H9 (cell line): ENCODE measurements at regions not wholly inside any gene's neighbourhood (a gene's known extent, or its start where the extent isn't known, plus 50 kb on each side); places are given as distances from the start of the nearest gene placed in this dataset.

ENCODE experiments used
- DNase-seq: peaks from one replicate; pipeline ENCODE4 v3.0.0-alpha.2; 2017
- H2AFZ ChIP-seq: one replicate; pipeline ENCODE4 v1.6.1; 2013; ENCODE audit warnings: mild to moderate bottlenecking, low read length, control low read depth, moderate library complexity
- H2AK5ac ChIP-seq: 2 replicates; pipeline ENCODE4 v1.6.1; 2013; ENCODE audit warnings: low read length, control low read depth, mixed read lengths; ENCODE audit not compliant: insufficient read length
- H2BK120ac ChIP-seq: one replicate; pipeline ENCODE4 v1.6.1; 2013; ENCODE audit warnings: low read depth, mild to moderate bottlenecking, low read length, control low read depth, inconsistent platforms; ENCODE audit not compliant: poor library complexity, severe bottlenecking
- H2BK12ac ChIP-seq: 2 replicates; pipeline ENCODE4 v1.6.1; 2013; ENCODE audit warnings: low read length, control low read depth, mixed read lengths, low read depth; ENCODE audit not compliant: insufficient read length
- H2BK15ac ChIP-seq: 2 replicates; pipeline ENCODE4 v1.6.1; 2013; ENCODE audit warnings: low read depth, low read length, control low read depth
- H2BK20ac ChIP-seq: one replicate; pipeline ENCODE4 v1.6.1; 2013; ENCODE audit warnings: low read depth, mild to moderate bottlenecking, low read length, control low read depth, inconsistent platforms; ENCODE audit not compliant: poor library complexity, severe bottlenecking
- H2BK5ac ChIP-seq: 2 replicates; pipeline ENCODE4 v1.6.1; 2013; ENCODE audit warnings: low read length, control low read depth, mixed read lengths; ENCODE audit not compliant: insufficient read length
- H3K14ac ChIP-seq: 2 replicates; pipeline ENCODE4 v1.6.1; 2013; ENCODE audit warnings: low read length, control low read depth; ENCODE audit not compliant: insufficient read depth
- H3K18ac ChIP-seq: 2 replicates; pipeline ENCODE4 v1.6.1; 2013; ENCODE audit warnings: low read depth, mild to moderate bottlenecking, mixed read lengths, low read length, control low read depth; ENCODE audit not compliant: insufficient read length
- H3K23ac ChIP-seq: 2 replicates; pipeline ENCODE4 v1.6.1; 2013; ENCODE audit warnings: low read length, control low read depth, mixed read lengths, low read depth; ENCODE audit not compliant: insufficient read length
- H3K23me2 ChIP-seq: 2 replicates; pipeline ENCODE4 v1.6.1; 2013; ENCODE audit warnings: low read depth, mild to moderate bottlenecking, mixed read lengths, low read length, control low read depth; ENCODE audit not compliant: insufficient read length, poor library complexity, severe bottlenecking
- H3K27ac ChIP-seq: 2 replicates; pipeline ENCODE4 v1.5.1; 2013; ENCODE audit warnings: low read length, control low read depth, mixed read lengths, low read depth; ENCODE audit not compliant: insufficient read length
- H3K27me3 ChIP-seq: 2 replicates; pipeline ENCODE4 v1.6.1; 2013; ENCODE audit warnings: low read length, control low read depth, inconsistent platforms; ENCODE audit not compliant: insufficient read depth
- H3K4ac ChIP-seq: 2 replicates; pipeline ENCODE4 v1.6.1; 2013; ENCODE audit warnings: low read depth, mild to moderate bottlenecking, control low read depth, inconsistent platforms, low read length, moderate library complexity
- H3K4me1 ChIP-seq: 2 replicates; pipeline ENCODE4 v1.6.1; 2013; ENCODE audit warnings: low read length, control low read depth, inconsistent platforms; ENCODE audit not compliant: insufficient read depth
- H3K4me2 ChIP-seq: 2 replicates; pipeline ENCODE4 v1.6.1; 2013; ENCODE audit warnings: low read length, control low read depth, mixed read lengths; ENCODE audit not compliant: insufficient read length, insufficient read depth
- H3K56ac ChIP-seq: 2 replicates; pipeline ENCODE4 v1.6.1; 2013; ENCODE audit warnings: low read depth, mild to moderate bottlenecking, mixed read lengths, low read length, control low read depth; ENCODE audit not compliant: insufficient read length
- H3K79me1 ChIP-seq: 2 replicates; pipeline ENCODE4 v1.6.1; 2013; ENCODE audit warnings: low read depth, mild to moderate bottlenecking, moderate library complexity, low read length, control low read depth, inconsistent platforms; ENCODE audit not compliant: insufficient read depth, poor library complexity, severe bottlenecking
- H3K79me2 ChIP-seq: 2 replicates; pipeline ENCODE4 v1.6.1; 2013; ENCODE audit warnings: low read length, control low read depth, inconsistent platforms; ENCODE audit not compliant: insufficient read depth
- H3K9ac ChIP-seq: 2 replicates; pipeline ENCODE4 v1.6.1; 2013; ENCODE audit warnings: low read length, control low read depth, mixed read lengths; ENCODE audit not compliant: insufficient read length; ENCODE audit errors: extremely low read depth
- H3K9me3 ChIP-seq: one replicate; pipeline ENCODE4 v1.6.1; 2013; ENCODE audit warnings: low read depth, low read length, inconsistent platforms; ENCODE audit not compliant: control insufficient read depth
- H3T11ph ChIP-seq: one replicate; pipeline ENCODE4 v1.6.1; 2013; ENCODE audit warnings: mild to moderate bottlenecking, low read length, control low read depth, inconsistent platforms
- H4K20me1 ChIP-seq: one replicate; pipeline ENCODE4 v1.6.1; 2013; ENCODE audit not compliant: control insufficient read depth, insufficient read length, insufficient read depth
- H4K5ac ChIP-seq: 2 replicates; pipeline ENCODE4 v1.6.1; 2013; ENCODE audit warnings: low read depth, mild to moderate bottlenecking, mixed read lengths, low read length, control low read depth; ENCODE audit not compliant: insufficient read length
- H4K8ac ChIP-seq: replicated peaks from 2 replicates; pipeline ENCODE4 v1.6.1; 2013; ENCODE audit warnings: low read length, control low read depth, mixed read lengths, low read depth; ENCODE audit not compliant: insufficient read length
- H4K91ac ChIP-seq: 2 replicates; pipeline ENCODE4 v1.6.1; 2013; ENCODE audit warnings: low read depth, mild to moderate bottlenecking, moderate library complexity, mixed read lengths, low read length, control low read depth; ENCODE audit not compliant: insufficient read length
- H3K27ac Mint-ChIP-seq, 3 experiments: 2 replicates in 2 of 3; 3 replicates in 1 of 3; pipeline ENCODE4 v1.8.0; 2020 to 2021; ENCODE audit warnings: mixed read lengths in 3 of 3, mild to moderate bottlenecking in 1 of 3, moderate library complexity in 1 of 3
- H3K27me3 Mint-ChIP-seq: 2 replicates; pipeline ENCODE4 v1.8.0; 2021; ENCODE audit warnings: low read depth, mild to moderate bottlenecking, moderate library complexity, mixed read lengths
- H3K36me3 Mint-ChIP-seq, 3 experiments: 2 replicates in 2 of 3; 3 replicates in 1 of 3; pipeline ENCODE4 v1.8.0; 2020 to 2021; ENCODE audit warnings: low read depth in 3 of 3, mixed read lengths in 3 of 3; ENCODE audit not compliant: insufficient read depth in 1 of 3
- H3K4me1 Mint-ChIP-seq, 2 experiments: 2 replicates each; pipeline ENCODE4 v1.8.0; 2020; ENCODE audit warnings: mixed read lengths in 2 of 2
- H3K4me3 Mint-ChIP-seq, 2 experiments: 2 replicates in 1 of 2; 3 replicates in 1 of 2; pipeline ENCODE4 v1.8.0; 2020 to 2021; ENCODE audit warnings: mild to moderate bottlenecking in 2 of 2, mixed read lengths in 2 of 2, moderate library complexity in 1 of 2
- H3K9me3 Mint-ChIP-seq, 2 experiments: 2 replicates in 1 of 2; 3 replicates in 1 of 2; pipeline ENCODE4 v1.8.0; 2020; ENCODE audit warnings: mild to moderate bottlenecking in 2 of 2, mixed read lengths in 2 of 2, moderate library complexity in 1 of 2
- WGBS: extraction: QIAGEN DNeasy Blood & Tissue Kit; methylation state at CpG from one replicate; pipeline ENCODE4 v1.1.7; 2013; ENCODE audit warnings: missing lambda C conversion rate, low lambda C conversion rate, mixed read lengths; ENCODE audit not compliant: insufficient read length; ENCODE audit errors: extremely low coverage; 5-methylcytosine and 5-hydroxymethylcytosine counted together
- TF ChIP-seq, protein P1 (sequence below): fragments of 200-600 bp; sonication (generic); conservative IDR thresholded peaks from 3 replicates; pipeline ENCODE4 v1.8.0; 2021; ENCODE audit warnings: antibody characterized with exemption, mild to moderate bottlenecking

DNA sequence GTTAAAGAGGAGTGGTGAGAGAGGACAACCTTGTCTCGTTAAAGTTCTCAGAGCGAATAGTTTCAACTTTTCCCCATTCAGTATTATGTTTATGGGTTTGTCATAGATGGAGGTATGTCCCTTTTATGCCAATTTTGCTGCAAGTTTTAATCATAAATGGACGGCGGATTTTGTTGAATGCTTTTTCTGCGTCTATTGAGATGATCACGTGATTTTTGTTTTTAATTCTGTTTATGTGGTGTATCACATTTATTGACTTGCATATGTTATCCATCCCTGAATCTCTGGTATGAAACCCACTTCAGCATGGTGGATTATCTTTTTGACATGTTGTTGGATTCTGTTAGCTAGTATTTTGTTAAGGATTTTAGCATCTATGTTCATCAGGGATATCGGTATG lies 1123.8 kb upstream of the KLHL29 start:
- Histone ChIP-seq H2BK20ac (no peak overlapping the region), H3K4me2 (no peak overlapping the region), H3K27ac (no peak overlapping the region), H3K9me3 (no peaks in the 10 kb centered on the region), H4K8ac (no peak overlapping the region), H3K56ac (no peak overlapping the region), H3T11ph (no peak overlapping the region), H3K79me2 (no peaks in the 10 kb centered on the region), H2AFZ (no peak overlapping the region), H3K9ac (no peak overlapping the region), H2BK15ac (no peak overlapping the region), H2BK120ac (no peak overlapping the region), H4K91ac (no peak overlapping the region), H3K23ac (no peak overlapping the region), H2AK5ac (no peak overlapping the region), H3K23me2 (no peaks in the 10 kb centered on the region), H3K79me1 (no peaks in the 10 kb centered on the region), H2BK5ac (no peak overlapping the region), H3K18ac (no peak overlapping the region), H4K20me1 (no peaks in the 10 kb centered on the region), H3K4ac (no peak overlapping the region), H3K14ac (no peak overlapping the region), H2BK12ac (no peak overlapping the region), H3K4me1 (no peaks in the 10 kb centered on the region), H3K27me3 (no peaks in the 10 kb centered on the region), H4K5ac (no peak overlapping the region)
- DNase-seq = no peak
- H3K9me3 Mint-ChIP-seq = peaks cover 10 to 15% of the 10 kb centered on the region in 2 experiments; a peak in 4 of 5 replicates
- peaks cover 0 to 21% of the 10 kb centered on the region in 2 experiments; a peak in 2 of 4 replicates for H3K4me1 Mint-ChIP-seq
- H3K27ac Mint-ChIP-seq = no peak overlapping the region
- no CpG with 5 or more reads among the region's 7 CpGs for WGBS
- no peaks in the 10 kb centered on the region for H3K27me3 Mint-ChIP-seq
- no peak overlapping the region for H3K4me3 Mint-ChIP-seq
- H3K36me3 Mint-ChIP-seq = peaks cover 0 to 12% (median 6%) of the 10 kb centered on the region in 3 experiments; a peak in 5 of 7 replicates
- TF ChIP-seq, protein P1, sequence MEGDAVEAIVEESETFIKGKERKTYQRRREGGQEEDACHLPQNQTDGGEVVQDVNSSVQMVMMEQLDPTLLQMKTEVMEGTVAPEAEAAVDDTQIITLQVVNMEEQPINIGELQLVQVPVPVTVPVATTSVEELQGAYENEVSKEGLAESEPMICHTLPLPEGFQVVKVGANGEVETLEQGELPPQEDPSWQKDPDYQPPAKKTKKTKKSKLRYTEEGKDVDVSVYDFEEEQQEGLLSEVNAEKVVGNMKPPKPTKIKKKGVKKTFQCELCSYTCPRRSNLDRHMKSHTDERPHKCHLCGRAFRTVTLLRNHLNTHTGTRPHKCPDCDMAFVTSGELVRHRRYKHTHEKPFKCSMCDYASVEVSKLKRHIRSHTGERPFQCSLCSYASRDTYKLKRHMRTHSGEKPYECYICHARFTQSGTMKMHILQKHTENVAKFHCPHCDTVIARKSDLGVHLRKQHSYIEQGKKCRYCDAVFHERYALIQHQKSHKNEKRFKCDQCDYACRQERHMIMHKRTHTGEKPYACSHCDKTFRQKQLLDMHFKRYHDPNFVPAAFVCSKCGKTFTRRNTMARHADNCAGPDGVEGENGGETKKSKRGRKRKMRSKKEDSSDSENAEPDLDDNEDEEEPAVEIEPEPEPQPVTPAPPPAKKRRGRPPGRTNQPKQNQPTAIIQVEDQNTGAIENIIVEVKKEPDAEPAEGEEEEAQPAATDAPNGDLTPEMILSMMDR = no peak
